ENCODE measurements at regions not wholly inside any gene's neighbourhood (a gene's known extent, or its start where the extent isn't known, plus 50 kb on each side); places are given as distances from the start of the nearest gene placed in this dataset.

GRCh38 chr6:164142322-164142721 is 727.8 kb downstream of the QKI start:
- DNase-seq (ENCODE audit: low read depth in 3 of 3, low spot score in 2 of 3): no peak

- no peak for DNase-seq (ENCODE audit: low read depth in 3 of 3, low spot score in 2 of 3)
Measured at GRCh38 chr6:164135511-164136132, 721.1 kb downstream of the QKI start.

GRCh38 chr6:164133095-164133494 is 718.6 kb downstream of the QKI start:
- no peak for DNase-seq (ENCODE audit: low read depth in 3 of 3, low spot score in 2 of 3)

- DNase-seq (ENCODE audit: low read depth in 3 of 3, low spot score in 2 of 3): no peak
Measured at GRCh38 chr6:164130585-164130984, 716.1 kb downstream of the QKI start.

- no peak for DNase-seq (ENCODE audit: low read depth in 3 of 3, low spot score in 2 of 3)
Measured at GRCh38 chr6:164130151-164130550, 715.6 kb downstream of the QKI start.

GRCh38 chr6:164129218-164129617 is 714.7 kb downstream of the QKI start:
- DNase-seq (ENCODE audit: low read depth in 3 of 3, low spot score in 2 of 3): no peak

GRCh38 chr6:164128101-164128500 is 713.6 kb downstream of the QKI start:
- DNase-seq (ENCODE audit: low read depth in 3 of 3, low spot score in 2 of 3): no peak

GRCh38 chr6:164124986-164125385 is 710.5 kb downstream of the QKI start:
- DNase-seq (ENCODE audit: low read depth in 3 of 3, low spot score in 2 of 3): no peak

GRCh38 chr6:164124473-164124872 is 710.0 kb downstream of the QKI start:
- no peak for DNase-seq (ENCODE audit: low read depth in 3 of 3, low spot score in 2 of 3)

- no peak for DNase-seq (ENCODE audit: low read depth in 3 of 3, low spot score in 2 of 3)
Measured at GRCh38 chr6:164122109-164122508, 707.6 kb downstream of the QKI start.

- DNase-seq (ENCODE audit: low read depth in 3 of 3, low spot score in 2 of 3): no peak
Measured at GRCh38 chr6:164121527-164121926, 707.0 kb downstream of the QKI start.

GRCh38 chr6:164114651-164115050 is 700.1 kb downstream of the QKI start:
- no peak for DNase-seq (ENCODE audit: low read depth in 3 of 3, low spot score in 2 of 3)

- no peak for DNase-seq (ENCODE audit: low read depth in 3 of 3, low spot score in 2 of 3)
Measured at GRCh38 chr6:164114051-164114450, 699.5 kb downstream of the QKI start.

GRCh38 chr6:164113637-164114036 is 699.1 kb downstream of the QKI start:
- DNase-seq (ENCODE audit: low read depth in 3 of 3, low spot score in 2 of 3): no peak

GRCh38 chr6:164109770-164110140 is 695.2 kb downstream of the QKI start:
- no peak for DNase-seq (ENCODE audit: low read depth in 3 of 3, low spot score in 2 of 3)

- no peak for DNase-seq (ENCODE audit: low read depth in 3 of 3, low spot score in 2 of 3)
Measured at GRCh38 chr6:164108869-164109769, 694.6 kb downstream of the QKI start.

- no peak for DNase-seq (ENCODE audit: low read depth in 3 of 3, low spot score in 2 of 3)
Measured at GRCh38 chr6:164108092-164108491, 693.6 kb downstream of the QKI start.

GRCh38 chr6:164107297-164107995 is 692.9 kb downstream of the QKI start:
- no peak for DNase-seq (ENCODE audit: low read depth in 3 of 3, low spot score in 2 of 3)

- no peak for DNase-seq (ENCODE audit: low read depth in 3 of 3, low spot score in 2 of 3)
Measured at GRCh38 chr6:164106345-164106769, 691.8 kb downstream of the QKI start.

GRCh38 chr6:164105705-164106104 is 691.2 kb downstream of the QKI start:
- DNase-seq (ENCODE audit: low read depth in 3 of 3, low spot score in 2 of 3): no peak

GRCh38 chr6:164104432-164104831 is 689.9 kb downstream of the QKI start:
- no peak for DNase-seq (ENCODE audit: low read depth in 3 of 3, low spot score in 2 of 3)

GRCh38 chr6:164102693-164103092 is 688.2 kb downstream of the QKI start:
- DNase-seq (ENCODE audit: low read depth in 3 of 3, low spot score in 2 of 3): no peak

All from right renal cortex interstitium (tissue), 3 donors.